GM19397 (cell line): ENCODE measurements at regions not wholly inside any gene's neighbourhood (a gene's known extent, or its start where the extent isn't known, plus 50 kb on each side); places are given as distances from the start of the nearest gene placed in this dataset.

ENCODE experiments used
- ATAC-seq: cut with Tn5 transposase; IDR thresholded peaks from one replicate; pipeline ENCODE4 v1.9.1; 2021; ENCODE audit warnings: mild to moderate bottlenecking, moderate library complexity; ENCODE audit not compliant: unreplicated experiment

GRCh38 chr4:182185491-182185890 lies 57.7 kb upstream of the TENM3 start:
- no peak for ATAC-seq

DNA sequence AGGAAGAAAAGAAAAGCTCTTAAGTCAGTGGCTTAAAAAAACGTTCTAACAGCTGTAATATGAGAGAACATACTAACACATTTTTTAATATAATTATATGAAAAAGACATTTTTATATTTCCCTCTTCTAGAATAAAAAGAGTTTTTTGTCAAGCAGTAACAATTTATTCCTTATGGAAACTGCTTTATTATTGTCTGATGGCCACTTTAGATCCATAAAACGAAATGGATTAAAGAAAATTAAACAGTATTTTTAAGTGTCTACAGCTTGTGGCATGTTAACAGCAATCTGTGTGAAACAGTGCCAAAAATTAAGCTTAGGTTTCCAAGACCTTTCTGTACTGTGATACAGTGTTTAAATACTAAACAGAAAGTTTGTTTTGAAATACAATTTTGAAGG lies 55.5 kb upstream of the TENM3 start:
- ATAC-seq, result no peak

GRCh38 chr4:182188622-182189021 lies 54.6 kb upstream of the TENM3 start:
- no peak for ATAC-seq

- no peak for ATAC-seq
Measured at GRCh38 chr4:182189103-182189878, 53.9 kb upstream of the TENM3 start.

DNA sequence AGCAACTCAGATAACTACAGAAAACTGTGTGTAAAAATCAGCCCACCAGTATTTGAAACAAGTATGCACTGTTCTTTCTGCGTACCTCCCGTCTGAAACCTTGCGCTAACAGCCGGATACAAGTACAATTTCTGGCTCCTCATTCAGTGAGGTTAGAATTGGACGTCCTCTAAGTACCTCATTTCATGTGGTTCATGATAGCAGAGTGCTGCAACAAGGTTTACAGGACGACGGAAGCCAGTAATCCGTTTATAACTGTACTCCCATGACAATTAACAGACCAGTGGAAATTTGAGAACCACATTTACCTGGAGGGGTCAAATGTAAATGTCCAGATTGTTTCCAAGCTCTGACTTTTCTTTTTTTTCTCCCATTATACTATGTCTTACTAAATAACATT lies 52.9 kb upstream of the TENM3 start:
- no peak for ATAC-seq

DNA sequence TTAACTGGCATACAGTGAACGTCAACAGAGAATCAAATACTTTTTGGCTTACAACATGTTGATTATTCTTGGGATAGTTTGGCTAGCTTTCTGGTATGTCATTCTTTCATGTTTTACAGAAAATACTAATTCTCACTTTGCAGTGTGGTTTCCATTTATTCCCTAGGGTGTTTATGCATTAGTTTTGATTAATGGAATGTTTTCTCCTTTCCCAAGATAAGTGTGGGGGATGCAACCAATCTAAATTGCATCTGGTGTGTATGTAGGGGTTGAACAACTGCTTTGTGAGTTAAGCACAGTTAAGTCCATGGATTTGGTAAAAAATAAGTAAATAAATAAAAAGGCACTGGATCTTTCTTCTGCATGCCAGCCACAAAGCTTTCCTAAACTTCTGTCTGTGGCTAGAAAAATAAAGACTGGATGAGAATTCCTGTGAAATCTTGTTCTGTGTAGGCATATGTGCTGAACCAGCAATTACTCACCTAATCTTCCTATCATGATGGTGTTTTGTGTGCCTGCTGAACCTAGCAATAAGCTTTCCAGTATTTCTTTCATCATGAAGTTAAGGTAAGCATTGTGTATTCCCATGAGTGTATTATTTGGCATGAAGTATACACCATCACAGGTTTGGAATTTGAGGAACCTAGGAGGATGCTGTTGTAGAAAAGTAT lies 50.6 kb upstream of the TENM3 start:
- no peak for ATAC-seq

GRCh38 chr4:182193311-182193710 lies 49.9 kb upstream of the TENM3 start:
- ATAC-seq, result no peak
